WTC11 (cell line): ENCODE measurements at regions not wholly inside any gene's neighbourhood (a gene's known extent, or its start where the extent isn't known, plus 50 kb on each side); places are given as distances from the start of the nearest gene placed in this dataset.

ENCODE experiments used
- ATAC-seq: fragments of 200-7000 bp; cut with Tn5 transposase; 2 replicates; pipeline ENCODE4 v1.10.0; 2021; ENCODE audit warnings: mild to moderate bottlenecking, moderate library complexity
- CTCF ChIA-PET: fragments of 300-600 bp; sonication (Branson Sonifier 250); formaldehyde crosslinking; loops from one replicate; lab custom pipeline; 2021; ENCODE audit warnings: antibody characterized with exemption; lab: Charles Lee
- POLR2A ChIA-PET: fragments of 350-600 bp; sonication (Branson Sonifier 250); formaldehyde crosslinking; loops from one replicate; lab custom pipeline; 2021; ENCODE audit warnings: antibody characterized with exemption; lab: Charles Lee
- DNase-seq: peaks from one replicate; pipeline ENCODE4 v3.0.0; 2021; ENCODE audit warnings: low spot score
- H3K27ac Mint-ChIP-seq: 2 replicates; pipeline ENCODE4 v1.8.0; 2021; ENCODE audit warnings: mixed read lengths
- H3K27me3 Mint-ChIP-seq: 2 replicates; pipeline ENCODE4 v1.8.0; 2021; ENCODE audit warnings: low read depth, mild to moderate bottlenecking, moderate library complexity, mixed read lengths
- H3K36me3 Mint-ChIP-seq: 2 replicates; pipeline ENCODE4 v1.8.0; 2021; ENCODE audit warnings: mixed read lengths
- H3K4me1 Mint-ChIP-seq: 2 replicates; pipeline ENCODE4 v1.8.0; 2022; ENCODE audit warnings: mixed read lengths
- H3K4me3 Mint-ChIP-seq: 2 replicates; pipeline ENCODE4 v1.8.0; 2021; ENCODE audit warnings: mild to moderate bottlenecking, moderate library complexity, mixed read lengths
- H3K9me3 Mint-ChIP-seq: 2 replicates; pipeline ENCODE4 v1.8.0; 2021; ENCODE audit warnings: mixed read lengths
- ATF6 ChIP-seq: sonication (generic); formaldehyde crosslinking; IDR thresholded peaks from 2 replicates; pipeline ENCODE4 v1.8.1; 2023; ENCODE audit warnings: mild to moderate bottlenecking, missing genetic modification reagents
- CTCF ChIP-seq: fragments of 200-600 bp; IDR thresholded peaks from 2 replicates; pipeline ENCODE4 v1.8.0; 2022; ENCODE audit warnings: antibody characterized with exemption
- E2F1 ChIP-seq: sonication (generic); formaldehyde crosslinking; IDR thresholded peaks from 2 replicates; pipeline ENCODE4 v1.8.0; 2022; ENCODE audit warnings: mild to moderate bottlenecking, missing genetic modification reagents
- E2F4 ChIP-seq: sonication (generic); formaldehyde crosslinking; IDR thresholded peaks from 2 replicates; pipeline ENCODE4 v1.8.1; 2022; ENCODE audit warnings: low read depth, mild to moderate bottlenecking, moderate library complexity, missing genetic modification reagents, borderline replicate concordance
- ELF4 ChIP-seq: sonication (generic); formaldehyde crosslinking; IDR thresholded peaks from 2 replicates; pipeline ENCODE4 v1.8.1; 2022; ENCODE audit warnings: low read depth, mild to moderate bottlenecking, moderate library complexity, missing genetic modification reagents
- MAX ChIP-seq: sonication (generic); formaldehyde crosslinking; IDR thresholded peaks from 2 replicates; pipeline ENCODE4 v1.8.0; 2022; ENCODE audit warnings: mild to moderate bottlenecking, missing genetic modification reagents
- NR2C2 ChIP-seq: sonication (generic); formaldehyde crosslinking; IDR thresholded peaks from 2 replicates; pipeline ENCODE4 v1.8.0; 2022; ENCODE audit warnings: mild to moderate bottlenecking, missing genetic modification reagents
- PRRX2 ChIP-seq: fragments of 250-450 bp; sonication (Bioruptor Pico); IDR thresholded peaks from 2 replicates; pipeline ENCODE4 v1.8.0; 2021; ENCODE audit warnings: mild to moderate bottlenecking
- ZNF281 ChIP-seq: sonication (generic); formaldehyde crosslinking; IDR thresholded peaks from 2 replicates; pipeline ENCODE4 v1.8.0; 2023; ENCODE audit warnings: mild to moderate bottlenecking, missing genetic modification reagents
- ZNF425 ChIP-seq: fragments of 250-450 bp; sonication (Bioruptor Pico); conservative IDR thresholded peaks from 2 replicates; pipeline ENCODE4 v1.9.0; 2021; ENCODE audit warnings: mild to moderate bottlenecking
- ZNF532 ChIP-seq: fragments of 250-450 bp; sonication (Bioruptor Pico); IDR thresholded peaks from 2 replicates; pipeline ENCODE4 v1.9.0; 2021; ENCODE audit warnings: mild to moderate bottlenecking, borderline replicate concordance
- ZSCAN18 ChIP-seq: fragments of 250-450 bp; sonication (Bioruptor Pico); IDR thresholded peaks from 2 replicates; pipeline ENCODE4 v2.1.2; 2022; ENCODE audit warnings: mild to moderate bottlenecking, moderate library complexity

GRCh38 chr5:123906698-123907295 lies 394.8 kb downstream of the CSNK1G3 start:
- ATAC-seq: no peak
- Mint-ChIP-seq H3K9me3 (no peaks in the 10 kb centered on the region; the same call in 1 of the 2 replicates), H3K27ac (no peak overlapping the region), H3K27me3 (no peaks in the 10 kb centered on the region; the same call in 1 of the 2 replicates), H3K36me3 (no peaks in the 10 kb centered on the region), H3K4me1 (peaks cover 13% of the 10 kb centered on the region), H3K4me3 (no peak overlapping the region)
- ChIA-PET POLR2A (no interaction called here), CTCF (no interaction called here)
- DNase-seq: no peak
- no peak for TF ChIP-seq PRRX2
- no peak for TF ChIP-seq MAX (CRISPR knock-in tag)
- TF ChIP-seq ZNF281 (CRISPR knock-in tag): no peak
- no peak for TF ChIP-seq E2F4 (CRISPR knock-in tag)
- no peak for TF ChIP-seq NR2C2 (CRISPR knock-in tag)
- TF ChIP-seq ZNF425: no peak
- TF ChIP-seq ATF6 (CRISPR knock-in tag): no peak
- no peak for TF ChIP-seq ZSCAN18 (CRISPR knock-in tag)
- no peak for TF ChIP-seq ELF4 (CRISPR knock-in tag)
- no peak for TF ChIP-seq CTCF

GRCh38 chr5:123885081-123885480 lies 373.1 kb downstream of the CSNK1G3 start:
- ChIA-PET CTCF (no interaction called here), POLR2A (interaction anchor here (0.7 kb wide), 2 partner anchors 14 to 186 kb away, joined by 4 to 5 read pairs; no protein-coding TSS in a partner anchor)
- Mint-ChIP-seq H3K4me3 (no peak overlapping the region), H3K27me3 (no peaks in the 10 kb centered on the region), H3K9me3 (peaks cover 6% of the 10 kb centered on the region), H3K36me3 (no peaks in the 10 kb centered on the region; the same call in none of the 2 replicates), H3K4me1 (peaks cover 16% of the 10 kb centered on the region), H3K27ac (no peak overlapping the region)
- ATAC-seq (no peak), DNase-seq (no peak)
- TF ChIP-seq ZNF532 (no peak), E2F1 (CRISPR knock-in tag) (no peak)
